ENCODE measurements at regions not wholly inside any gene's neighbourhood (a gene's known extent, or its start where the extent isn't known, plus 50 kb on each side); places are given as distances from the start of the nearest gene placed in this dataset.
"Not testable (repeated sequence)": the region's sequence is repeated elsewhere in the genome, so short reads cannot be mapped to it uniquely, and the experiment has no call there.

DNA sequence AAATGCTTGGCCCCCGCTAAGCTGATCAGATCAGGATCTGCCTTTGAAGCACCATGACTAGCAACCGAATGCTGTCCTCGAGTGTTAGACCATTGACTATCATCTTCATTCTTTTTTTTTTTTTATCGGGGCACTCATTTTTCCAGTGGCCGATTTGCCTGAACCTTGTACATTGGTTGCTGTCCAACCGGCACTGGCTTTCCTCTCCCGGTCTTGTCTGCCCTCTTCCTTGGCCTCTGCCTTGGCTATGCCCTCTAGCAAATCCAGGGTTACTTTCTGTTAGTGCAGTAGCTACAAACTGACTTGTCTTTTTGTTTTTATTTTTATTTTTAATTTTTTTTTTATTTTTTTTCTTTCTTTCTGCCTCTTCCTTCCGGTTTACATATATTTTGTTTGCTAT, 102.3 kb downstream of the ALG10 start:
- Mint-ChIP-seq H3K4me3 (no peak overlapping the region), H3K27ac (no peak overlapping the region), H3K27me3 (peaks cover 14% of the 10 kb centered on the region), H3K9me3 (ENCODE audit: low read depth) (no peaks in the 10 kb centered on the region), H3K36me3 (ENCODE audit: low read depth) (no peaks in the 10 kb centered on the region), H3K4me1 (peaks cover 11% of the 10 kb centered on the region)
- CTCF ChIA-PET = no interaction called here
- DNase-seq = no peak
- intact Hi-C loops (cut with DNase I, micrococcal nuclease) = no loop called here
- POLR2A ChIA-PET = no interaction called here
- ATAC-seq = no peak

DNA sequence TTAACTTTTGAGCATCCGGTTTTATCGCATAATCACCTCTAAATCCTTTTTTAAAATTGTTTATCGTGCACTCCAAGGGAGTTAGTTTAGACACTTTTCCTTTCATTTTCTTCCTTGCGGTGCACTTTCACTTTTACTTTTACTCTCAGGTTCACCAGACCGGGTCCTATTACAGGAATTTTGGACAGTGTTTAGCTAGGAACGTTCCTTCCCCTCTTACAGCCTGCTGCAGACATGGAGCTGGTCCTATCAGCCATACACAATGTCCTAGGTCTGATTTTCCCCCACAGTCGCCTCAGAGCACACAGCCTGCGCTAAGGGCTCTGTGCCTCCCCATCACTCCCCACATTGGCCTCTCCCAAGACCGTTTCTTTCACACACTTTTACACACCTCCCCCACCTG, 103.9 kb downstream of the ALG10 start:
- ChIA-PET CTCF (no interaction called here), POLR2A (no interaction called here)
- ATAC-seq (peak; percentile 47), DNase-seq (no peak)
- H3K4me3 Mint-ChIP-seq = peak overlapping the region; percentile 26
- intact Hi-C loops (cut with DNase I, micrococcal nuclease) = no loop called here
- H3K9me3 Mint-ChIP-seq (ENCODE audit: low read depth) = no peaks in the 10 kb centered on the region
- H3K27ac Mint-ChIP-seq = peak overlapping the region; percentile 59
- peaks cover 11% of the 10 kb centered on the region for H3K4me1 Mint-ChIP-seq
- no peaks in the 10 kb centered on the region for H3K36me3 Mint-ChIP-seq (ENCODE audit: low read depth)
- H3K27me3 Mint-ChIP-seq = peaks cover 16% of the 10 kb centered on the region

DNA sequence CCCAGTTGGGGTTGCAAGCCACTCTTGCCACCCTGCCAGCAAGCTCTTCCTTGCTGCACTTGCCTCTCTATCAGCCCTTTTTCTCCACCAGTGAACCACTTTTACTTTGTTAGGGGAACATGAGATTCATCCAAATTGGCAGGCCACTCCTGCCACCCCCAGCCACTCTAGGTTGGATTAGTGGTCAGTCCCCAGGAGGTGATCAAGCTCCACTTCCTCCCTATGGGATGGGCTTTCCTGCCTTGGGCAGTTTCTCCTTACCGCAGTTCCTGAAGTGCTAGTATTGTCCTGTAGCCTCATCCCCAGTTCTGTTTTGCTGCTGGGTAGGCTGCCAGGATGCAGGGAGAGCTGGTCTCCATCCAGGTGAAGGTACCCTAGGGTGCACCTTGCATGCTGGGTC, 104.5 kb downstream of the ALG10 start:
- ChIA-PET POLR2A (no interaction called here), CTCF (no interaction called here)
- Mint-ChIP-seq H3K9me3 (ENCODE audit: low read depth) (no peaks in the 10 kb centered on the region), H3K4me3 (peak overlapping the region; percentile 26), H3K36me3 (ENCODE audit: low read depth) (no peaks in the 10 kb centered on the region), H3K4me1 (peaks cover 11% of the 10 kb centered on the region), H3K27me3 (peaks cover 19% of the 10 kb centered on the region), H3K27ac (peak overlapping the region; percentile 59)
- intact Hi-C loops (cut with DNase I, micrococcal nuclease) = no loop called here
- ATAC-seq (no peak), DNase-seq (no peak)

GRCh38 chr12:34127379-34127778, 105.1 kb downstream of the ALG10 start:
- POLR2A ChIA-PET; H3K4me3 Mint-ChIP-seq; DNase-seq; intact Hi-C loops (cut with DNase I, micrococcal nuclease); H3K36me3 Mint-ChIP-seq (ENCODE audit: low read depth); H3K9me3 Mint-ChIP-seq (ENCODE audit: low read depth); ATAC-seq; H3K27ac Mint-ChIP-seq; CTCF ChIA-PET: not testable (repeated sequence)
- peaks cover 19% of the 10 kb centered on the region for H3K27me3 Mint-ChIP-seq
- peaks cover 11% of the 10 kb centered on the region for H3K4me1 Mint-ChIP-seq

DNA sequence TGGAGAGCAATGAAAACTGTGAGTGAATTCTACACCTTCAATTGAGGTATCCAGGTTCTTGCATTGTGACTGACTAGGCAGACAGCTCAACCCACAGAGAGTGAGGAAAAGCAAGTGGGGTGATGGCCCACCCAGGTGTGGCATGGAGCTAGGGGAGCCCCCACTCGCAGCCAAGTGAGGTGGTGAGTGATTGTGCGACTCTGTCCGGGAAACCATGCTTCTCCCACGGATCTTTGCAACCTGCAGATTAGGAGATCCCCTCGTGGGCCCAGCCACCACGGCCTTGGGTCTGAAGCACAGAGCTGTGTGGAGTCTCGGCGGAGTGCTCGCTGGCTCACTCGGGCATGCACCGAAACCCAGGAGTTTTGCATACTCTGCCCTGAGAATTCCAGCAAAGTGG, 120.1 kb downstream of the ALG10 start:
- ATAC-seq = no peak
- H3K27ac Mint-ChIP-seq = no peak overlapping the region

DNA sequence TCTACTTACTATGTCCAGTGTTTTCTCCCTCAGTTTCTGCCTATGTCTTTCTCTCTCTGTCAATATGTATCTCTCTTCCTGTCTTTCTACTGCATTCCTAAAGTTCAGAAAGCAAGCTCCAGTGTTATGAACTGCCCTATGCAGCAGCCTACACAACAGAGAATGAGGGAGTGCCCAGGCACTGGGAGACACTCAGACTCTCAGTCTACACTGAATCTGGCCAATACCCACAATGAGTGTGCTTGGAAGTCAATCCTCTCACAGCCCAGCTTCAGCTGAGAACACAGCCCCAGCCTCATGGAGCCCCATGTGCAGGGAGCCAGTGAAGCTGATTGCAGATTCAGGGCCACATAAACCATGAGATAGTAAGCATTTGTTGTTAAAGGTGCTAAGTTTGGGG, 128.7 kb downstream of the ALG10 start:
- Mint-ChIP-seq H3K4me3 (no peak overlapping the region), H3K4me1 (no peaks in the 10 kb centered on the region), H3K27me3 (peaks cover 4% of the 10 kb centered on the region), H3K36me3 (ENCODE audit: low read depth) (no peaks in the 10 kb centered on the region), H3K9me3 (ENCODE audit: low read depth) (no peaks in the 10 kb centered on the region), H3K27ac (no peak overlapping the region)
- ATAC-seq (no peak), DNase-seq (no peak)
- POLR2A ChIA-PET = no interaction called here
- intact Hi-C loops (cut with DNase I, micrococcal nuclease) = no loop called here
- CTCF ChIA-PET = interaction anchor here (1.2 kb wide), 1 partner anchor 28 kb away, joined by 5 read pairs; no protein-coding TSS in a partner anchor

More for the DNA sequence above, 120.1 kb downstream of the ALG10 start:
- no peak for DNase-seq
- ChIA-PET CTCF (interaction anchor here (0.6 kb wide), 1 partner anchor 32 kb away, joined by 3 read pairs; no protein-coding TSS in a partner anchor), POLR2A (no interaction called here)
- no peaks in the 10 kb centered on the region for H3K36me3 Mint-ChIP-seq (ENCODE audit: low read depth)
- no peak overlapping the region for H3K4me3 Mint-ChIP-seq
- no peaks in the 10 kb centered on the region for H3K9me3 Mint-ChIP-seq (ENCODE audit: low read depth)
- intact Hi-C loops (cut with DNase I, micrococcal nuclease) = no loop called here
- no peaks in the 10 kb centered on the region for H3K4me1 Mint-ChIP-seq
- peaks cover 7% of the 10 kb centered on the region for H3K27me3 Mint-ChIP-seq

DNA sequence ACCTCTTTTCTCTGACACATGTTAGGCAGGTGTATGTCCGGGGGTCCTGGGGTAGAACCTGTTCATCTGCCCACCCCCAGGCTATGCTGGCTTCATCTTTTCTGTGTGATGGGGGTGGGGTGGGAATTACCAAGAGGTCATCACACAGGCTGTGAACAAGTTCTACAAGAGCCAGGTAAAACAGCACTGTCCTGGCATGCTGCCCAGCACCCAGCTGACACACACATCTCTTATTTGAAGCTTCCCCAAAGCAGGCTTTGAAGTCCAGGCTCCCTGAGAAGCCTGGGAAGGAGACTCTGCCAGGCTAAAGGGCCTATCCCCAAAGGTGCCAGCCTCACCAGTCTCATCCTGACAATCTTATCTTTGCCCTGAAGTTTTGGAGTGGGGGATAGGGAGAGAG, 141.1 kb downstream of the ALG10 start:
- no peak for ATAC-seq
- Mint-ChIP-seq H3K36me3 (ENCODE audit: low read depth) (no peaks in the 10 kb centered on the region), H3K9me3 (ENCODE audit: low read depth) (no peaks in the 10 kb centered on the region), H3K27ac (no peak overlapping the region), H3K27me3 (peaks cover 6% of the 10 kb centered on the region), H3K4me1 (no peaks in the 10 kb centered on the region), H3K4me3 (no peak overlapping the region)
- ChIA-PET CTCF (interaction anchor here (0.7 kb wide), 1 partner anchor 9 kb away, joined by 3 read pairs; no protein-coding TSS in a partner anchor), POLR2A (no interaction called here)
- DNase-seq = no peak
- intact Hi-C loops (cut with DNase I, micrococcal nuclease) = no loop called here

DNA sequence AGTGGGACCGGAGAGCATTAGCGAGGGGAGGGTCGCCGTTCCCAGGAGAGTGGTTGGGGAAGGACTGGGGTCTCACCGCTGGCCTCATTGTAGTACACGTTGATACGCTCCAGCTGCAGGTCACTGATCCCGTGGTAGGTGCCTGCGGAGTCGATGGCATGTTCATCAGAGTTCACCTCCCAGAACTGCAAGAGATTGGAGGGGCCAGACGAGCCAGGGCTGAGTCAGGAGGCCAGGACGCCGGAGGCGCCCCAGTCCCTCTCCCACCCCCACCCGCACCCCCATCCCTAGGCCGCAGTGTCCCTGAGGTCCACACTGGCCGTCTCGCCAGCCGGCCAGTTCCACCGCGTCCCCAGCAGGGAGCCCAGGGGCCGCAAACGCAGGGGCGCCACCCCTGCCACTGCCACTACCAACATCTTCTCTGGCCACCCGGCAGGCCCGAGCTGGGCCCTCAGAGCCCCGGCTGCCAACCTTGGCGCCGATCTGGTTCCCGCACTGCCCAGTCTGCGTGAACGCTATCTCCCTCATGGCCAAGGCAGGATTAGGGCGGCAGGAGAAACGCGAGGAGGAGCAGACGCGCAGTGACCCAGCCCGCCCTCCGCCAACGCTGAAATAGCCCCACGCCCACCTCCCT, 144.2 kb downstream of the ALG10 start:
- ChIA-PET CTCF (no interaction called here), POLR2A (no interaction called here)
- no peaks in the 10 kb centered on the region for H3K36me3 Mint-ChIP-seq (ENCODE audit: low read depth)
- no peak for DNase-seq
- H3K4me1 Mint-ChIP-seq = no peaks in the 10 kb centered on the region
- H3K27me3 Mint-ChIP-seq = no peaks in the 10 kb centered on the region
- H3K9me3 Mint-ChIP-seq (ENCODE audit: low read depth) = no peaks in the 10 kb centered on the region
- intact Hi-C loops (cut with DNase I, micrococcal nuclease) = no loop called here
- no peak for ATAC-seq
- no peak overlapping the region for H3K4me3 Mint-ChIP-seq
- H3K27ac Mint-ChIP-seq = no peak overlapping the region

- H3K9me3 Mint-ChIP-seq (ENCODE audit: low read depth); intact Hi-C loops (cut with DNase I, micrococcal nuclease): not testable (repeated sequence)
These were observed 146.2 kb downstream of the ALG10 start for GRCh38 chr12:34168507-34168906.

GRCh38 chr12:34186492-34186891, 164.2 kb downstream of the ALG10 start:
- no peak for DNase-seq
- peaks cover 4% of the 10 kb centered on the region for H3K27me3 Mint-ChIP-seq
- no peaks in the 10 kb centered on the region for H3K36me3 Mint-ChIP-seq (ENCODE audit: low read depth)
- H3K4me3 Mint-ChIP-seq = no peak overlapping the region
- H3K4me1 Mint-ChIP-seq = peaks cover 2% of the 10 kb centered on the region
- H3K9me3 Mint-ChIP-seq (ENCODE audit: low read depth) = no peaks in the 10 kb centered on the region
- H3K27ac Mint-ChIP-seq = no peak overlapping the region
- intact Hi-C loops (cut with DNase I, micrococcal nuclease) = no loop called here
- ChIA-PET POLR2A (no interaction called here), CTCF (no interaction called here)
- ATAC-seq = no peak

More at GRCh38 chr12:34168507-34168906, 146.2 kb downstream of the ALG10 start:
- ATAC-seq; H3K27me3 Mint-ChIP-seq; H3K27ac Mint-ChIP-seq; POLR2A ChIA-PET; H3K4me3 Mint-ChIP-seq; H3K4me1 Mint-ChIP-seq; DNase-seq; CTCF ChIA-PET; H3K36me3 Mint-ChIP-seq (ENCODE audit: low read depth): not testable (repeated sequence)

GRCh38 chr12:34188974-34189373, 166.7 kb downstream of the ALG10 start:
- Mint-ChIP-seq H3K4me3 (no peak overlapping the region), H3K36me3 (ENCODE audit: low read depth) (no peaks in the 10 kb centered on the region), H3K4me1 (peaks cover 2% of the 10 kb centered on the region), H3K9me3 (ENCODE audit: low read depth) (no peaks in the 10 kb centered on the region), H3K27me3 (peaks cover 4% of the 10 kb centered on the region), H3K27ac (no peak overlapping the region)
- intact Hi-C loops (cut with DNase I, micrococcal nuclease) = no loop called here
- CTCF ChIA-PET = interaction anchor here (0.7 kb wide), 1 partner anchor 38 kb away, joined by 3 read pairs; no protein-coding TSS in a partner anchor
- DNase-seq (no peak), ATAC-seq (no peak)
- POLR2A ChIA-PET = no interaction called here

GRCh38 chr12:34190054-34190453, 167.8 kb downstream of the ALG10 start:
- intact Hi-C loops (cut with DNase I, micrococcal nuclease) = no loop called here

More at GRCh38 chr12:34190054-34190453, 167.8 kb downstream of the ALG10 start:
- ChIA-PET CTCF (no interaction called here), POLR2A (no interaction called here)
- H3K27me3 Mint-ChIP-seq = peaks cover 4% of the 10 kb centered on the region
- DNase-seq = no peak
- peaks cover 2% of the 10 kb centered on the region for H3K4me1 Mint-ChIP-seq
- no peak overlapping the region for H3K27ac Mint-ChIP-seq
- H3K4me3 Mint-ChIP-seq = no peak overlapping the region
- no peaks in the 10 kb centered on the region for H3K9me3 Mint-ChIP-seq (ENCODE audit: low read depth)
- ATAC-seq = no peak
- H3K36me3 Mint-ChIP-seq (ENCODE audit: low read depth) = no peaks in the 10 kb centered on the region
